ENCODE measurements at regions not wholly inside any gene's neighbourhood (a gene's known extent, or its start where the extent isn't known, plus 50 kb on each side); places are given as distances from the start of the nearest gene placed in this dataset.
"Not testable (repeated sequence)": the region's sequence is repeated elsewhere in the genome, so short reads cannot be mapped to it uniquely, and the experiment has no call there.

DNA sequence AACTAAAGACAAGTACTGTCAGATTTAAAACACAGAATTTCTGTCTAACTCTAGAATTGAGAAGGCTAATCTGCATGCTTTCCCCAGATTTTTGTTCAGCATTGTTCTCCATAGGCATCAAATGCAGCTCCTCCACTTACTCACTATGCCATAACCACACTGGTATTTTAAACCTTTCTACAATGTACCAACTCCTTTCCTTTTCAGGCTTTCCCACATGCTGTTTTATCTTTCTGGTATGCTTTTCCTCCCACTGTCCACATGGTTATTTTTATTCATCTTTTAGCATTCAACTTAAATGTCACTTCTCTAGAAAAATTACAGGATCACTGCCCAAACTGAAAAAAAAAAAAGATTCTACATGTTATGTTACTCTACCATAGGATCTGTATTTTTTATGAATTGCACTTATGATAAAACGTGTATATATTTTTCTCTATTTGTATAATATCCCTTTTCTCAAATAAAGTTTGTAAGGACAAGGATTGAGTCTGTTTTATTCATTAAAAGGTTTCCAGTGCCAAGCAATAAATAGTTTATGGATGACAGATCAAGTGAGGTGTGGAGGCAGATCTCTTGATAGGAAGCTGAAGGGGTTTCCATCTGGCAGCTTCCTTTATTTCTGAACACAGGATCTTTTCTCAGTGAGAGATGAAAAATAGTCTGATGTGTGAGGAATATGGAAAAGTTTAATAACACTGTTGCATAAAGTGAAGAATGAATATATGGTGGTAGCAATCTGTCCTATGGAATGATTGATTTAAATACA is 1064.5 kb downstream of the ZPLD1 start:
- Mint-ChIP-seq H3K27me3 (no peaks in the 10 kb centered on the region), H3K9me3 (peaks cover 6% of the 10 kb centered on the region), H3K27ac (no peak overlapping the region), H3K4me1 (ENCODE audit: low read depth) (no peaks in the 10 kb centered on the region), H3K4me3 (no peak overlapping the region), H3K36me3 (ENCODE audit: low read depth) (no peaks in the 10 kb centered on the region)

DNA sequence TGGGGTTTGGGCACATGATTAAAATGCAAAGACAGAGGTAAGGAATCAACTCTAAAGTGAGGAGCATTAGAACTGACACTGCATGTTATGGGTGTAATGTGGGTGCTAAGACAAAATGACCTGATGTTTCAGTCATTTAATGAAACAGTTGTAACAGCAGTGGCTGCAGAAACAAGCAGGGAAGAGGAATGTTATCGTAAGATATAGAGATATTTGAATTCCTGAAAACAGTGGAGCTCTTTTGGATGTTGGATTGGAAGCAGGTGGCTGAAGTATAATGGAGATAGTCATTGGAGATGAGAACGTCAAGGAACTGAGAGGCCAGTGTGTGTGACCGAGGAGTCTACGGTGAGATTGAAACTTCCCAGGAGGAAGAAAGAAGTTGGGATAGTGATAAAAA is 1065.2 kb downstream of the ZPLD1 start:
- Mint-ChIP-seq H3K36me3 (ENCODE audit: low read depth) (no peaks in the 10 kb centered on the region), H3K9me3 (peaks cover 6% of the 10 kb centered on the region), H3K4me1 (ENCODE audit: low read depth) (no peaks in the 10 kb centered on the region), H3K27me3 (no peaks in the 10 kb centered on the region), H3K27ac (no peak overlapping the region), H3K4me3 (no peak overlapping the region)

DNA sequence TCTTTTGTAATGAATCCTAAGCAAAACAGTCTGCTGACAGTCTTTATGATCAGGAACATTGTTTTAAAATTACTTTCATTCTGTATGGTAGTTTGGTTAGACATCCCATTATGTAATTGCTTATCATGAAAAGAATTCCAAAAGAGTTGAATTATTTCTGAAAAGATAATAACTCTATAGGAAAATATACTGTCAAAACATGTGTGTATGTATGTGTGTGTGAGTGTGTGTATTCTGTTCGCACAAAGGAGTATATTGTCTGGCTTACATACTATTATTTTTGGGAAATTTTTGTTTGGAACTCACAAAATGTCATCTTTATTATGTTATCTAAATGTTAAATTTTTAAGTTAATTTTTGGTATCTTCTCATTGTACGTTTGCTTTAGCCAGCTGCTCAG is 1075.9 kb downstream of the ZPLD1 start:
- Mint-ChIP-seq H3K4me3 (no peak overlapping the region), H3K4me1 (ENCODE audit: low read depth) (no peaks in the 10 kb centered on the region), H3K27me3 (no peaks in the 10 kb centered on the region), H3K36me3 (ENCODE audit: low read depth) (no peaks in the 10 kb centered on the region), H3K27ac (no peak overlapping the region), H3K9me3 (peaks cover 11% of the 10 kb centered on the region)

GRCh38 chr3:103511891-103512290 is 1077.1 kb downstream of the ZPLD1 start:
- Mint-ChIP-seq H3K27ac (no peak overlapping the region), H3K36me3 (ENCODE audit: low read depth) (no peaks in the 10 kb centered on the region), H3K9me3 (peaks cover 4% of the 10 kb centered on the region), H3K4me3 (no peak overlapping the region), H3K4me1 (ENCODE audit: low read depth) (no peaks in the 10 kb centered on the region), H3K27me3 (no peaks in the 10 kb centered on the region)

- Mint-ChIP-seq H3K36me3 (ENCODE audit: low read depth) (no peaks in the 10 kb centered on the region), H3K4me1 (ENCODE audit: low read depth) (no peaks in the 10 kb centered on the region), H3K27ac (no peak overlapping the region), H3K9me3 (peaks cover 4% of the 10 kb centered on the region), H3K4me3 (no peak overlapping the region), H3K27me3 (no peaks in the 10 kb centered on the region)
These were observed 1077.8 kb downstream of the ZPLD1 start for GRCh38 chr3:103512595-103512994.

- Mint-ChIP-seq H3K4me3 (no peak overlapping the region), H3K27me3 (no peaks in the 10 kb centered on the region), H3K27ac (no peak overlapping the region), H3K36me3 (ENCODE audit: low read depth) (no peaks in the 10 kb centered on the region), H3K4me1 (ENCODE audit: low read depth) (no peaks in the 10 kb centered on the region), H3K9me3 (peaks cover 4% of the 10 kb centered on the region)
These were observed 1078.2 kb downstream of the ZPLD1 start for GRCh38 chr3:103513003-103513402.

GRCh38 chr3:103515116-103515515 is 1080.3 kb downstream of the ZPLD1 start:
- no peak overlapping the region for H3K27ac Mint-ChIP-seq
- H3K36me3 Mint-ChIP-seq (ENCODE audit: low read depth) = no peaks in the 10 kb centered on the region
- H3K9me3 Mint-ChIP-seq = peaks cover 7% of the 10 kb centered on the region
- H3K4me1 Mint-ChIP-seq (ENCODE audit: low read depth) = no peaks in the 10 kb centered on the region
- H3K27me3 Mint-ChIP-seq = no peaks in the 10 kb centered on the region
- no peak overlapping the region for H3K4me3 Mint-ChIP-seq

DNA sequence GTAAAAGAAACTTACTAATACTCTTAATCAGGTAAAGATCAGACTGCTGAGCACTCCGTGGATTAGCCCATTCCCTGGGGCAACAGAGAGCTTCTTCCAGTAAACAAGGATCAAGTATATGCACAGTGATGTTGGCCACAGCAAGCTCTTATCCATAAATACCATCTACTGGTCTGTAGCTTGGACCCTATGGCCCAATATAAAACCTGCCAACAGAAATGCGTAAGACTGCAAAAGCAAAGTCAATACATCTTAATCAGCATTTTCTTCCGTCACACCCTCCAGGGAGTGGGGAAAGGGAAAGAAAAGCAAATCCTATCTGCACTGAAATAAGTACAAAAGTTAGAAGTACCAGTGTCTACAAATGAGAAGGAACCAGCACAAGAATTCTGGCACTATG is 1082.1 kb downstream of the ZPLD1 start:
- Mint-ChIP-seq H3K4me1 (ENCODE audit: low read depth) (no peaks in the 10 kb centered on the region), H3K4me3 (no peak overlapping the region), H3K27ac (no peak overlapping the region), H3K9me3 (peaks cover 15% of the 10 kb centered on the region), H3K27me3 (no peaks in the 10 kb centered on the region), H3K36me3 (ENCODE audit: low read depth) (no peaks in the 10 kb centered on the region)

DNA sequence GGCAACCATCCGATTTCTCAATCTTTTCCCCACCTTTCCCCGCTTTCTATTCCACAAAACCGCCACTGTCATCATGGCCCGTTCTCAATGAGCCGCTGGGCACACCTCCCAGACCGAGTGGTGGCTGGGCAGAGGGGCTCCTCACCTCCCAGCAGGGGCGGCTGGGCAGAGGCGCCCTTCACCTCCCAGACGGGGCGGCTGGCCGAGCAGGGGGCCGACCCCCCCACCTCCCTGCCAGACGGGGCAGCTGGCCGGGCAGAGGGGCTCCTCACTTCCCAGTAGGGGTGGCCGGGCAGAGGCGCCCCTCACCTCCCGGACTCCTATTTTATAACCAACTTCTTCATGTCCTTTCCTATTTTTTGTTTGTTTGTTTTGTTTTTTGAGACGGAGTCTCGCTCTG is 1096.5 kb downstream of the ZPLD1 start:
- H3K27ac Mint-ChIP-seq; H3K36me3 Mint-ChIP-seq (ENCODE audit: low read depth); H3K4me1 Mint-ChIP-seq (ENCODE audit: low read depth); H3K27me3 Mint-ChIP-seq; H3K4me3 Mint-ChIP-seq; H3K9me3 Mint-ChIP-seq: not testable (repeated sequence)

GRCh38 chr3:103532986-103533385 is 1098.2 kb downstream of the ZPLD1 start:
- no peaks in the 10 kb centered on the region for H3K27me3 Mint-ChIP-seq
- no peaks in the 10 kb centered on the region for H3K4me1 Mint-ChIP-seq (ENCODE audit: low read depth)
- no peaks in the 10 kb centered on the region for H3K9me3 Mint-ChIP-seq
- H3K4me3 Mint-ChIP-seq = no peak overlapping the region
- no peak overlapping the region for H3K27ac Mint-ChIP-seq
- H3K36me3 Mint-ChIP-seq (ENCODE audit: low read depth) = no peaks in the 10 kb centered on the region

- Mint-ChIP-seq H3K27me3 (no peaks in the 10 kb centered on the region), H3K4me3 (no peak overlapping the region), H3K36me3 (ENCODE audit: low read depth) (no peaks in the 10 kb centered on the region), H3K4me1 (ENCODE audit: low read depth) (no peaks in the 10 kb centered on the region), H3K9me3 (peaks cover 7% of the 10 kb centered on the region), H3K27ac (no peak overlapping the region)
These were observed 1119.6 kb downstream of the ZPLD1 start for GRCh38 chr3:103554451-103554850.

DNA sequence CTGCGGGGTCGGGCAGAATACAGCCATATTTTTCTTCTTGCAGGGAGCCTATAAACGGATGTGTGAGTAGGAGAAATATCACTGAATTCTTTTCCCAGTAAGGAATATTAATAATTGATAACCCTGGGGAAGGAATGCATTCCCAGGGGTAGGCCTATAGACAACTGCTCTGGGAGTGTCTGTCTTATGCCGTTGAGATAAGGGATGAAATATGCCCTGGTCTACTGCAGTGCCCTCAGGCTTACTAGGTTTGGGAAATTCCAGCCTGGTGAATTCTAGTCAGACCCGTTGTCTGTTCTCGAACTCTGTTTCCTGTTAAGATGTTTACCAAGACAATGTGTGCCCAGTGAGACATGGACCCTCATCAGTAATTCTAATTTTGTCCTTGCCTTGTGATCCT is 1129.3 kb downstream of the ZPLD1 start:
- H3K9me3 Mint-ChIP-seq = not testable (repeated sequence)

DNA sequence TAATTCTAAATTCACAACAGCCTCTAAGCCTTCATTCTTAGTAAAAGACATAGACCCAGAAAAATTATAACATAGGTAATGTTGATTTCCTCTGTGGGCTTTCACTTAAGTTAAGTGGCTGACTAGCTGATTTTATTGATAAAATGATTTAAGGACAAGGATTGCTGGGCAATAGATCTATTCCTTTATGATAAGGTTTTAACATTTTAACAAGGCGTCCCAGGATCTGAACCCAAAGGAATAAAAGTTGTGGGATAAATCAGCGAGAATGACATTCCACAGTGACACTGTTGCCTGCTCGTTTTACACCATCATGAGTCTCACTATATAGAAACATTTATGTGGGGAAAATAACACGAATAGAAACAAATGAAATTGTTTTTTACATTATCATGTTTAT is 1151.0 kb downstream of the ZPLD1 start:
- no peak overlapping the region for H3K27ac Mint-ChIP-seq
- H3K36me3 Mint-ChIP-seq (ENCODE audit: low read depth) = no peaks in the 10 kb centered on the region
- H3K4me3 Mint-ChIP-seq = no peak overlapping the region
- peaks cover 13% of the 10 kb centered on the region for H3K9me3 Mint-ChIP-seq
- no peaks in the 10 kb centered on the region for H3K27me3 Mint-ChIP-seq
- no peaks in the 10 kb centered on the region for H3K4me1 Mint-ChIP-seq (ENCODE audit: low read depth)

More for the DNA sequence above, 1129.3 kb downstream of the ZPLD1 start:
- H3K4me1 Mint-ChIP-seq (ENCODE audit: low read depth); H3K36me3 Mint-ChIP-seq (ENCODE audit: low read depth); H3K27me3 Mint-ChIP-seq; H3K27ac Mint-ChIP-seq; H3K4me3 Mint-ChIP-seq: not testable (repeated sequence)

GRCh38 chr3:103589770-103590169 is 1155.0 kb downstream of the ZPLD1 start:
- Mint-ChIP-seq H3K4me3 (no peak overlapping the region), H3K4me1 (ENCODE audit: low read depth) (no peaks in the 10 kb centered on the region), H3K36me3 (ENCODE audit: low read depth) (no peaks in the 10 kb centered on the region), H3K27ac (no peak overlapping the region), H3K27me3 (no peaks in the 10 kb centered on the region), H3K9me3 (peaks cover 8% of the 10 kb centered on the region)

DNA sequence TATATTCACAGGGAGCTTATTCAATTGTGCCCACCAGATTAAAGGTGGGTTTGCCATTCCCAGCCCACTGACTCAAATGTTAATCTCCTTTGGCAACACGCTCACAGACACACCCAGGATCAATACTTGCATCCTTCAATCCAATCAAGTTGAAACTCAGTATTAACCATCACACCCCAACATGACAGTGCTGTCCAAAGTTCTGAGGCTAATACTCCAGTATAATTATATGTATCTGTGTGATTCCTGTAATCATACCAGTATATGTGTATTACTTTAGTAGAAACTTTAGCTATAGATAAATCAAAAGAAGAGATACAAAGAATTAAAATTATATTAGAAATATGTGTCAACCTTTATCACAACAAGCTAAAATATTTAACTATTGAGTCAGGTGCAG is 1166.0 kb downstream of the ZPLD1 start:
- no peak overlapping the region for H3K4me3 Mint-ChIP-seq
- no peaks in the 10 kb centered on the region for H3K4me1 Mint-ChIP-seq (ENCODE audit: low read depth)
- no peak overlapping the region for H3K27ac Mint-ChIP-seq
- no peaks in the 10 kb centered on the region for H3K36me3 Mint-ChIP-seq (ENCODE audit: low read depth)
- peaks cover 6% of the 10 kb centered on the region for H3K9me3 Mint-ChIP-seq
- no peaks in the 10 kb centered on the region for H3K27me3 Mint-ChIP-seq

DNA sequence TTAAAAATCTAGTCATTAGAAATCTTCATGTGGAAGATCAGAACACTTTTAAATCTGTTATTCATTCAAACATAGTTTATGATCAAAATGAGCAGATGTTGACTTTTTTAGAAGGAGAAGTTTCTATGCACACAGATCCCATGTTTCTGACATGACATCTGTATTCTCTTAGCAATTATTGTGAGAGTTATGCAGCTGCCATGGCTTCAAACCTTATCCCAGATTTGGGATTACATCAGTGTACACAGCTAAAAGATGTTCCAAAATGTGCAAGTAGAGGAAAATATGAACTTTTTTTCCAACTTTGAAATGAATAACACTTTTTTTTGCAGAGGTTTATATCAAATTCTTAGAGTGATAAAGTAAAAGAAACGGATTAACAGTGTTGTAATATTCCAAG is 1166.9 kb downstream of the ZPLD1 start:
- Mint-ChIP-seq H3K27me3 (no peaks in the 10 kb centered on the region), H3K27ac (no peak overlapping the region), H3K9me3 (peaks cover 9% of the 10 kb centered on the region)

More for the DNA sequence above, 1166.9 kb downstream of the ZPLD1 start:
- H3K4me1 Mint-ChIP-seq (ENCODE audit: low read depth) = no peaks in the 10 kb centered on the region
- no peaks in the 10 kb centered on the region for H3K36me3 Mint-ChIP-seq (ENCODE audit: low read depth)
- H3K4me3 Mint-ChIP-seq = no peak overlapping the region

Data from stimulated activated naive CD8-positive, alpha-beta T cell treated with anti-CD3 and anti-CD28 coated beads, Interleukin-15, Interleukin-2, amounts not matched to agents 100 ng/mL and 50 ng/mL, for 24 hours (primary cell).